Medulla oblongata (tissue), 1 donor: ENCODE measurements at regions not wholly inside any gene's neighbourhood (a gene's known extent, or its start where the extent isn't known, plus 50 kb on each side); places are given as distances from the start of the nearest gene placed in this dataset.

Experiments
- DNase-seq: peaks from one replicate; pipeline ENCODE4 v3.0.0-alpha.2; 2015; ENCODE audit errors: extremely low spot score

DNA sequence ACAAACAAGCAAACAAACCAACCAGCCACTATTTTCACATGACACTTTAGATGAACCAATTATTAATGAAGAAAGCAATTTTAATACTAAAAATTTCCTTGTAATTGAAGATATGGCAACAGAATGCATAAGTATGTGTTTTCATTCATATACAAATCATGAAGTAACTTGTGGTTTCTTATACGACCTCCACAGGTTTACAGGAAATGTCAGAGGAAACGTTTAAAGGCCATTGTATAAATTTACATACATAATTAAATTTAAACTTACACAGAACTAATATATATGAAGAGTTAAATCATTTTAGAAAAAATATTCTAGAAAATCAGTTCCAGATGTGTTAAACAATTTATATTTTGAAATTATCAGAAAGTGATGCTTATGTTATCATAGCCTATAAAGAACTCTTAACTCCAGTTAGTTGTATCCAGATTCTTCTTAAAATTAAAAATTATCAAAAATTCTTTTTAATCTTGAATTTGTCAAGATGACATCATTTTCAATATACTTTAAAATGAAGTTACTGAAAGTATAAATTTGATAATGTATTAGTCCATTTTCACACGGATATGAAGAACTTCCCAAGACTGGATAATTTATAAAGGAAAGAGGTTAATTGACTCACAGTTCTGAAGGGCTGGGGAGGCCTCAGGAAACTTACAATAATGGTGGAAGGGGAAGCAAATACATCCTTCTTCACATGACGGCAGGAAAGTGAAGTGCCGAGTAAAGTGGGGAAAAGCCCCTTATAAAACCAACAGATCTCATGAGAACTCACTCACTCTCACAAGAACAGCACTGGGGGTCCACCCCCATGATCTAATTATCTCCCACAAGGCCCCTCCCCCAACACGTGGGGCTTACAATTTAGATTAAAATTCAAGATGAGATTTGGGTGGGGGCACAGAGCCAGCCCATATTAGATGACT, 192.0 kb downstream of the PIK3R1 start:
- DNase-seq: no peak

DNA sequence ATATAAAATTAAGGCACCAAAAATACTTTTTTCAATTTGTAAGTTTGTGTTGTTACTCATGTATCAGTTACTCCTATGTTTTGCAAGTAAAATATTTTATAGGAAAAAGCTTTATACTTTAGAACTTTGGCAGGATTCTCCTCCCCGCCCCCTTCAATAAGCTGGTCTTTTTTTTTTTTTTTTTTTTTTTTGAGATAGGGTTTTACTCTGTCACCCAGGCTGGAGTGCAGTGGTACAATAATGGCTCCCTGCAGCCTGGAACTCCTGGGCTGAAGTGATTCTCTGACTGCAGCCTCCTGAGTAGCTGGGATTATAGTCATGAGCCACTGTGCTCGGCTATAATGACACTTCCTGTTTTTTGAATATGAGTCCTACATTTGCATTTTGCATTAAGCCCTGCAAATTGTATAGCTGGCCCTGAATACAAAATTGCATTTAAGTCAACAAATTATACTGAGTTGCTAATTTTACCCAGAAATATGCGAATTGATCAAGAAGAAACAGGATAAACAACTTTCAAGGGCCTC, 192.9 kb downstream of the PIK3R1 start:
- no peak for DNase-seq

DNA sequence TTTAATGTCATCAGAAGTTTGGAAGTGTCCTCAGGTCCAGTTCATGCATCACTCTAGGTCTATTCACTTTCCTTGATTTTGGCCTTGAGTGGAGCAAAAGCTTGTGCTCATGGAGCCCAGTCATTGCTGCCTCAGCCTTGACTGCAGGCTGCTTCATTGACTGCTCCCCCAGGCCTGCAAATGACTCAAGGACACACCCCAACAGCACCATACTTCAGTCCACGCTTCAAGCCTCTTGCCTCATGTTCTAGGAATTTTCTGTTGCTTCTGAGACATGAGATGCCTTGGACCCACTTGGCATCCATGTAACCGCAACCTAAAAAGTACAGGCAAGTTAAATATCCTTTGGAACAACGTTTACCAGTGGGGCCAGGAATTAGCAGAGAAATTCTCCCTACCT, 193.7 kb downstream of the PIK3R1 start:
- DNase-seq: no peak

DNA sequence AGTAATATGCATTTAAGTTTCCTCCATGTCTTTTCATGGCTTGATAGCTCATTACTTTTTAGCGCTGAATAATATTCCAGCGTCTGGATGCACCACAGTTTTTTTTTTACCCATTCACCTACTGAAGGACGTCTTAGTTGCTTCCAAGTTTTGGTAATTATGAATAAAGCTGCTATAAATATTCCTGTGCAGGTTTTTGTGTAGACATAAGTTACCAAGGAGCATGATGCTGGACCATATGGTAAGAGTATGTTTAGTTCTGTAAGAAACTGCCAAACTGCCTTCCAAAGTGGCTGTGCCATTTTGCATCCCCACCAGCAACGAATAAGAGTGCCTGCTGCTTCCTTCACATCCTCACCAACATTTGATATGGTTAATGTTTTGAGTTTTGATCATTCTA, 195.6 kb downstream of the PIK3R1 start:
- no peak for DNase-seq

GRCh38 chr5:68415177-68416085, 199.9 kb downstream of the PIK3R1 start:
- no peak for DNase-seq

- no peak for DNase-seq
Measured at GRCh38 chr5:68416714-68417113, 201.2 kb downstream of the PIK3R1 start.

GRCh38 chr5:68418201-68418600, 202.6 kb downstream of the PIK3R1 start:
- DNase-seq: no peak

- DNase-seq: no peak
Measured at GRCh38 chr5:68418680-68419079, 203.1 kb downstream of the PIK3R1 start.

- no peak for DNase-seq
Measured at GRCh38 chr5:68419081-68419636, 203.6 kb downstream of the PIK3R1 start.

- no peak for DNase-seq
Measured at GRCh38 chr5:68419637-68420452, 204.3 kb downstream of the PIK3R1 start.

GRCh38 chr5:68420476-68421344, 205.2 kb downstream of the PIK3R1 start:
- DNase-seq: no peak

DNA sequence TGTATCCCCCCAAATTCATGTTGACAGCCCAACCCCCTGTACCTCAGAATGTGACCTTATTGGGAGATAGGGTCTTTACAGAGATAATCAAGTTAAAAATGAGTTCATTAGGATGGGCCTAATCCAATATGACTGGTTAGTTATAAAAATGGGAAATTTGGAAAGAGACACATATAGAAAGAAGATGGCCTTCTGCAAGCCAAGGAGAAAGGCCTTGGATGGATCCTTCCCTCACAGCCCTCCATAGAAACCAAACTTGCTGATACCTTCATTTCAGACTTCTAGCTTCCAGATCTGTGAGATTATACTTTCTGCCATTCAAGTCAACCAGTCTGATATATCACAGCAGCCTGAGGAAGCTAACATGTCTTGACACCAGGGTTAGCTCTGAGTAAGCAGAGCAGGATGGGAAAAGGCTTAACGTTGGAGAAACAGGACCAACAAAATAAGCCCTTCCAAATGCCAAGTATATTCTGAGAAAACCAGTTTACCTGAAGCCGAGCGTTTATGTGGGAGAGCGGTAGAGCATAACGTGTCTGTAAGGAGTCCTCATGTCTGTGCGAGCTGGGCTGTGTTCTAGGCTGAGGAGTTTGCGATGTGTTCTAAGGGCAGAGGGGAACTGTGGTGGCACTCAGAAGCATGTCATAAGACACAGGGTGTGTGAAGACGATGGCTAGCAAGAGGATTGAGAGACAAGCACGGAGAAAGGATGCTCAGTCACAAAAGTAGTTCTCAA, 206.1 kb downstream of the PIK3R1 start:
- no peak for DNase-seq

DNA sequence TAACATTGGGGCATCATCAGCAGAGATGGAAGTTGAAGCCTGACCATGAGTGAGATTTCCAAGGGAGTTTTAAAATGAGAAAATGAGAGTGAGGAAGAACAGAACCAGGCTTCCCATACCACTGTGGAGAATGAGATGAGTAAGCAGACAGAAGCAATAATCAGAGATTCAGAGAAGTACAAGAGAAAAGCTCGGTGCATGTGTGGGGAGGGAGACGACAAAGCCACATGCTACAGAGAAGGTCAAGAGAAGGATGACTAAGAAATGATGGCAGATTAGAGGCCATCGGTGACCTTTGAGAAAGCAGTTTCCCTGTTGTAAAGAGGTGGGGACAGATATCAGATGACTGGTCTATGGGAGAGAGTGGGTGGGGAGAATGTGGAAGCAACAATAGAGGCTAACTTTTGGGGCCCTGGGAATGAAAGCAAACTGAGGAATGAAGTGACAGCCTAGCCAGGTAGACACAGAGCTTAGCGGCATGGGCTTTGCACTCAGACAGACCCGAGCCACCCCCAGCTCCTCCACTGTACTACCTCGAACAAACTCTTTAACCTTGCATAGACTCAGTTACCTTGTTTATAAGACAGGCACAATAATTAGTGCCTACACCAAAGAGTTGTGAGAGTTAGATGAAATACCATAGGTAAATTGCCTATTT, 207.7 kb downstream of the PIK3R1 start:
- DNase-seq: no peak

DNA sequence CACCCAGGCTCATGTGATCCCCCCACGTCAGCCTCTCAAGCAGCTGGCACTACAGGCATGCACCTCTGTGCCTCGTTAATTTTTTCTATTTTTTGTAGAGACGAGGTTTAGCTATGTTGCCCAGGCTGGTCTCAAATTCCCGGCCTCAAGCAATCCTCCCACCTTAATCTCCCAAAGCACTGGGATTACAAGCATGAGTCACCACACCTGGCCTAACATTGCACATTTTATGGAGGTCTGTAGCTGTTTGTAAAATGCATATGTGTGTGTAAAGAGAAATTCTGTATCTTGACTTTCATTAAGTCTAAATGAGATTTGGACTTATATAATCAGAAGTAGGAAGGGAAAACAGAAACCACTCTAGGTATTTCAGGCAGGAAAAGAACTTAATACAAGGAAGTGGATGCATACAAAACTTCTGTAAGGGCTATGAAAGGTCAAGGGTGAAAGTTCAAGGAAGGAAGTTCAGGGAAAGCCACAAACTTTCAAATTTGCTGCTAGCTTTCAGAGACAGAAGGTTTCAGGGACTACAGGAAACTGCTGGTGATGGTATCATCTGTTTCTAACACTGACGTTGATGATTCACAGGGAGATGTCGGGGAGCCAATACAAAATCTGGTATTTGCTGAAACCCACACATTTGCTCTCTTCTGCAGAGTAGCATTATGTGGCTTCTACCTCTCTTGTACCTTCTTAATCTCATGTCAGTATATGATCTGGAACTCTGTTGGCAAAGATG, 209.4 kb downstream of the PIK3R1 start:
- no peak for DNase-seq

DNA sequence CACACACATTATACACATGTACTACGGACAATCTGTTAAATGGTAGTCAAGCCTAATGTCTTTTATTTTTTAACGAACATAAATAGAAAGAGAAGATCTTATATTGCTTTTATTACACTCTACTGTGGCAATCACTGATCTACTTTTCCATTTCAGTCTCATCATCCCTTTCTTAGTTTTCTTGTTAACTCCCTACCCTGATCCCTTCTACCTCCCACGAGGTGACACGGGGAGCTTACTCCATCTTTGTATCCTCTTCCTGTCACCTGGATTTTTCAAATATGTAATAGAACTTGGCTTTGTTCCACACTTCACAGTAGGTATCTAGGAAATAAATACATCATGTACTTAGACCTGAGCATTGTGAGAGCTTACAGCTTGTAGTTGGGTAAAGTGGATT, 211.0 kb downstream of the PIK3R1 start:
- DNase-seq: no peak

GRCh38 chr5:68428231-68428811, 212.8 kb downstream of the PIK3R1 start:
- DNase-seq: no peak

DNA sequence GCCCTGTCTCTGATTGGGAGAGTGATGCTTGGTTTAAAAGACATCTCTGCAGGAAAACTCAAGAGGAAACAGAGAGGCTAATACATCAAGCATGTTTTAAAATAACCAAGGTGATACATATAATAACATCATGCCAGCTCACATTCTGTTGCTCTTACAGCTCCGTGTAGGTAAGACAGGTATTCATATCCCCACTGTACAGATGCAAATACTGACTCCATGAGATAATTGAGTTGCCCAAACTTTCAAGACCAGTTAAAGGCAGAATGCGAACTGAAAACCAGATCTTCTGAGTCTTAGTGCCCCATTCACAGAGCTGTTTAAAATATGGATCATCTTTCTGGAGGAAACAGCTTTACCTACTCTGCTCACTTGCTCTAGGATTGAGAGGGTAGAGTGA, 214.0 kb downstream of the PIK3R1 start:
- DNase-seq: no peak

- DNase-seq: no peak
Measured at GRCh38 chr5:68430279-68430678, 214.7 kb downstream of the PIK3R1 start.
